Memory B cell (primary cell): ENCODE measurements at regions not wholly inside any gene's neighbourhood (a gene's known extent, or its start where the extent isn't known, plus 50 kb on each side); places are given as distances from the start of the nearest gene placed in this dataset.

ENCODE experiments used
- ATAC-seq: fragments of 150-1000 bp; cut with Tn5 transposase; 2 replicates; pipeline ENCODE4 v1.10.0; 2021; ENCODE audit warnings: low read depth, mild to moderate bottlenecking, moderate library complexity
- DNase-seq, 2 donors: peaks; one replicate each; pipeline ENCODE4 v3.0.0; 2022; ENCODE audit warnings: low spot score in 2 of 2
- H3K27ac Mint-ChIP-seq: one replicate; pipeline ENCODE4 v1.8.0; 2022; ENCODE audit warnings: mild to moderate bottlenecking, moderate library complexity, mixed read lengths
- H3K27me3 Mint-ChIP-seq: one replicate; pipeline ENCODE4 v1.8.0; 2022; ENCODE audit warnings: mixed read lengths
- H3K36me3 Mint-ChIP-seq: one replicate; pipeline ENCODE4 v1.8.0; 2022; ENCODE audit warnings: mild to moderate bottlenecking, mixed read lengths
- H3K4me1 Mint-ChIP-seq: one replicate; pipeline ENCODE4 v1.8.0; 2022; ENCODE audit warnings: mixed read lengths
- H3K4me3 Mint-ChIP-seq: one replicate; pipeline ENCODE4 v1.8.0; 2022; ENCODE audit warnings: mild to moderate bottlenecking, moderate library complexity, mixed read lengths
- H3K9me3 Mint-ChIP-seq: one replicate; pipeline ENCODE4 v1.8.0; 2022; ENCODE audit warnings: mixed read lengths

- H3K36me3 Mint-ChIP-seq: no peaks in the 10 kb centered on the region
- peaks cover 3% of the 10 kb centered on the region for H3K9me3 Mint-ChIP-seq
- DNase-seq (no peak), ATAC-seq (no peak)
- no peaks in the 10 kb centered on the region for H3K27me3 Mint-ChIP-seq
- no peak overlapping the region for H3K27ac Mint-ChIP-seq
- no peaks in the 10 kb centered on the region for H3K4me1 Mint-ChIP-seq
- H3K4me3 Mint-ChIP-seq: no peak overlapping the region
Observed at GRCh38 chr18:52175406-52175805, 164.6 kb upstream of the DCC start.

- ATAC-seq (no peak), DNase-seq (no peak)
- H3K4me1 Mint-ChIP-seq: peaks cover 4% of the 10 kb centered on the region
- no peaks in the 10 kb centered on the region for H3K27me3 Mint-ChIP-seq
- H3K9me3 Mint-ChIP-seq: peaks cover 5% of the 10 kb centered on the region
- no peak overlapping the region for H3K27ac Mint-ChIP-seq
- no peaks in the 10 kb centered on the region for H3K36me3 Mint-ChIP-seq
- no peak overlapping the region for H3K4me3 Mint-ChIP-seq
Observed at GRCh38 chr18:52183107-52183506, 156.9 kb upstream of the DCC start.

DNA sequence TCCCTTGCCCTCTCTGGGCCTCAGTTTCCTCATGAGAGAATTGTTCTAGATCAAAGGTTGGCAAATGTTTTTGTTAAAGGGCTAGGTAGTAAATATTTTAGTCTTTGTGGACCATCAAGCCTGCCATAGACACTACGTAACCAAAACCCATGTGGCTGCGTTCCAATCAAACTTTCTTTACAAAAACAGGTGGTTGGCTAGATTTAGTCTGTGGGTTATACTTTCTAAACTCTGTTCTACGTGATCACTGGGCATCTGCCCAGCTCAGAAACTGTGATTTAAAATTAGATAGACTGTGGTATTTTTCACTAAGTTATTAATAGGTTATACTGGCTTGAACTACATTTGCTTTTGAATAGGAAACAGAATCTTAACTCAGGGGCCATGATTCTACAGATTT is 149.8 kb upstream of the DCC start:
- Mint-ChIP-seq H3K36me3 (no peaks in the 10 kb centered on the region), H3K9me3 (peaks cover 2% of the 10 kb centered on the region), H3K4me1 (no peaks in the 10 kb centered on the region), H3K27me3 (no peaks in the 10 kb centered on the region), H3K4me3 (no peak overlapping the region), H3K27ac (no peak overlapping the region)
- DNase-seq (no peak), ATAC-seq (no peak)

- ATAC-seq: no peak
- Mint-ChIP-seq H3K9me3 (peaks cover 2% of the 10 kb centered on the region), H3K4me3 (no peak overlapping the region), H3K27me3 (no peaks in the 10 kb centered on the region), H3K36me3 (no peaks in the 10 kb centered on the region), H3K27ac (no peak overlapping the region), H3K4me1 (no peaks in the 10 kb centered on the region)
- DNase-seq: no peak
Observed at GRCh38 chr18:52190631-52191030, 149.4 kb upstream of the DCC start.

DNA sequence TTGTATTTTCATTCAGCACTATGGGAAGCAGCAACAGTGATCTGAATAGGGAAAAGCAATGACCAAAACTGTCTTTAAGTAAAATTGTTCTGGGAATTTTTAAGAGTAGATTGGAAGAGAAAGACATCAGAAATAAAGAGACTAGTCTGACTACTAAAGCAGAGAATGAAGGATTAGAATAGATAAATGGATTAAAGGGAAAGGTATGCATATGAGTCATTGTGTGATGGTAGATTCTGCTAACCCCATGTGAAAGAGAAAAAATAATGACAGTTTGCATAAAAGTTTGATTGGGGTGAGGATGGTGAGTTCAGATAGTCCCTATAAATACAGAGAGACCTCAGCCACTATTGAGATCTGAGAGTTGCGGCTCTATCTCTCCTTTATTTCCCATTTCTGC is 139.6 kb upstream of the DCC start:
- ATAC-seq (no peak), DNase-seq (no peak)
- Mint-ChIP-seq H3K36me3 (no peaks in the 10 kb centered on the region), H3K27ac (no peak overlapping the region), H3K4me1 (no peaks in the 10 kb centered on the region), H3K4me3 (no peak overlapping the region), H3K9me3 (peaks cover 3% of the 10 kb centered on the region), H3K27me3 (no peaks in the 10 kb centered on the region)

- H3K27ac Mint-ChIP-seq: no peak overlapping the region
- H3K27me3 Mint-ChIP-seq: no peaks in the 10 kb centered on the region
- no peaks in the 10 kb centered on the region for H3K4me1 Mint-ChIP-seq
- no peak for DNase-seq
- H3K4me3 Mint-ChIP-seq: no peak overlapping the region
- no peaks in the 10 kb centered on the region for H3K36me3 Mint-ChIP-seq
- peaks cover 3% of the 10 kb centered on the region for H3K9me3 Mint-ChIP-seq
- no peak for ATAC-seq
Observed at GRCh38 chr18:52200921-52201663, 138.9 kb upstream of the DCC start.

DNA sequence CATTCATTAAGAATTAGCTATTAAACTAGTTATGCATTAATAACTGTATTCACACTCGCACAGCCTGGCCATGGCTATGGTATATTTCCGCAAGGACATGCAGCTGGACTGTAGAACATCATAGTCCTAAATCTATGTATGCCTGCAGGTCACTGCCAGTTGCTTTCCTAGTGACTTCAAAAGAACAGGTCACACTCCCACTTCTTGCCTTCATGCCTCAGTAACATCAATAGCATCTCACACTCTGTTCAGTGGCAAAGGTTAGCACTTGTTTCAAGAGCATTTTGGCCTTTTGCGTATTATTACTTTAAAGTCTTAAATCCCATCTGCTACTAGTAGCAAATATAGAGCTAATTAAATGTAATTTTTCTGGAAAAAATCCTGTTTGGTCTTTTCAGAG is 131.4 kb upstream of the DCC start:
- Mint-ChIP-seq H3K9me3 (no peaks in the 10 kb centered on the region), H3K4me1 (no peaks in the 10 kb centered on the region), H3K27me3 (peaks cover 1% of the 10 kb centered on the region), H3K27ac (no peak overlapping the region), H3K4me3 (no peak overlapping the region), H3K36me3 (no peaks in the 10 kb centered on the region)
- DNase-seq: no peak
- no peak for ATAC-seq

DNA sequence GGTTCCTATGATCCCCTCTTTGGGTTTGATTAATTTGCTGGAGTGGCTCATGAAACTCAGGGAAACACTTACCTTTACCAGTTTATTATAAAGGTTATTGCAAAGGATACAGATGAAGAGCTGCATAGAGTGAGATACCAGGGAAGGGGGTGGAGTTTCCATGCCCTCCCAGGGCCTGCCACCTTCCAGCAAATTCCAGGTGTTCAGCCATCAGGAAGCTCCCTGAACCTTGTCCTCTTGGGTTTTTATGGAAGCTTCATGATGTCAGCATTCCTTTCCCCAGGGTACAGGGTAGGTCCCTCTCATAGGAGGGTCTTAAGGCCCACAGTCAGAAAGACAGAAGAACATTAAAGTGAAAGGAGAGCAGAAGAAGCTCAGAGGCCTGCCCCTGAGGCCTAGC is 123.9 kb upstream of the DCC start:
- H3K36me3 Mint-ChIP-seq: no peaks in the 10 kb centered on the region
- DNase-seq (no peak), ATAC-seq (no peak)
- H3K9me3 Mint-ChIP-seq: no peaks in the 10 kb centered on the region
- peaks cover 3% of the 10 kb centered on the region for H3K27me3 Mint-ChIP-seq
- peaks cover 4% of the 10 kb centered on the region for H3K4me1 Mint-ChIP-seq
- H3K27ac Mint-ChIP-seq: no peak overlapping the region
- no peak overlapping the region for H3K4me3 Mint-ChIP-seq

DNA sequence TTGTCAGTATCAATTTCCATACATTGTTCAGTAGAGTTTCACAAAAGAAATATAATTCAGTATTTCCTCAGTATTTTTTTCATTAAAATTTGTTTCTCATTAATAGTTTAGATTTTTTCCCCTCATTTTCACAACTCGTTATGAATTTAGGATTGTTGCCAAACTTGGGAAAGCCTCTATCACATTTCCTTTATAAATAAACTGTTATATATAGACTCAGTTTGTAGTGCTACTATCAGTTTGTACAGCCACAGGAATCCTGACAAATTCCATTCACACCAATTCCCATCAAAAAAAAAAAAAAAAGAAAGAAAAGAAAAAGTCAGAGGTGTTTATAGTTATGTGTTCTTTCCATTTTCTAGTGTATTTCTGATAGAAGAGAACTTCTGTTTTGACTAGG is 123.3 kb upstream of the DCC start:
- no peak overlapping the region for H3K4me3 Mint-ChIP-seq
- no peak overlapping the region for H3K27ac Mint-ChIP-seq
- H3K9me3 Mint-ChIP-seq: no peaks in the 10 kb centered on the region
- ATAC-seq (no peak), DNase-seq (no peak)
- peaks cover 2% of the 10 kb centered on the region for H3K27me3 Mint-ChIP-seq
- H3K4me1 Mint-ChIP-seq: peaks cover 4% of the 10 kb centered on the region
- no peaks in the 10 kb centered on the region for H3K36me3 Mint-ChIP-seq

- Mint-ChIP-seq H3K27ac (no peak overlapping the region), H3K36me3 (no peaks in the 10 kb centered on the region), H3K27me3 (peaks cover 2% of the 10 kb centered on the region), H3K9me3 (no peaks in the 10 kb centered on the region), H3K4me3 (no peak overlapping the region), H3K4me1 (peaks cover 4% of the 10 kb centered on the region)
- no peak for ATAC-seq
- DNase-seq: no peak
Observed at GRCh38 chr18:52219102-52219501, 120.9 kb upstream of the DCC start.

GRCh38 chr18:52220062-52220591 is 119.9 kb upstream of the DCC start:
- Mint-ChIP-seq H3K27me3 (peaks cover 2% of the 10 kb centered on the region), H3K4me3 (no peak overlapping the region), H3K27ac (no peak overlapping the region), H3K4me1 (peaks cover 4% of the 10 kb centered on the region), H3K9me3 (no peaks in the 10 kb centered on the region), H3K36me3 (no peaks in the 10 kb centered on the region)
- DNase-seq: no peak
- no peak for ATAC-seq

DNA sequence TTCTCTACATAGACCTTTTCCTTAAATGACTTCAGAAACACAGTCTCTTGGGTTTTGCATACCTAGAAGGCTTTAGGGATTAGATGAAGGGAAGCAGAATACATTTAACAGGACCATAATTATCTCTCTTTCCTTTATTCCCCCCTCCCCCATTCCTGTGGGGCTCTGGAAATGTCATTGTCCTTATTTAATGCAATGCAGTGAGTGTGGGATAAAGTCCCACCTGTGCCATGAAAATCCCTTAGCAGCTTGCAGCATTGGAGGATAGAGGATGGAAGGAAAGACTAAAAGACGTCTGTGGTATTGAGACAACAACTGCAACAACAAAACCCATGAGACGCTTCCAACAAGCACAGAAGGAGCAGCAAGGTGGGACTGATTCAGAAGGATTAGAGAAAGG is 117.8 kb upstream of the DCC start:
- H3K36me3 Mint-ChIP-seq: no peaks in the 10 kb centered on the region
- DNase-seq: no peak
- no peaks in the 10 kb centered on the region for H3K9me3 Mint-ChIP-seq
- H3K4me1 Mint-ChIP-seq: peaks cover 4% of the 10 kb centered on the region
- peaks cover 2% of the 10 kb centered on the region for H3K27me3 Mint-ChIP-seq
- no peak overlapping the region for H3K27ac Mint-ChIP-seq
- ATAC-seq: no peak
- no peak overlapping the region for H3K4me3 Mint-ChIP-seq

- H3K4me3 Mint-ChIP-seq: no peak overlapping the region
- DNase-seq: no peak
- no peak for ATAC-seq
- no peaks in the 10 kb centered on the region for H3K4me1 Mint-ChIP-seq
- no peak overlapping the region for H3K27ac Mint-ChIP-seq
- H3K36me3 Mint-ChIP-seq: no peaks in the 10 kb centered on the region
- no peaks in the 10 kb centered on the region for H3K27me3 Mint-ChIP-seq
- H3K9me3 Mint-ChIP-seq: peaks cover 2% of the 10 kb centered on the region
Observed at GRCh38 chr18:52227536-52227935, 112.5 kb upstream of the DCC start.

- DNase-seq (no peak), ATAC-seq (no peak)
- Mint-ChIP-seq H3K9me3 (peaks cover 2% of the 10 kb centered on the region), H3K27me3 (no peaks in the 10 kb centered on the region), H3K4me3 (no peak overlapping the region), H3K36me3 (no peaks in the 10 kb centered on the region), H3K27ac (no peak overlapping the region), H3K4me1 (no peaks in the 10 kb centered on the region)
Observed at GRCh38 chr18:52228166-52228565, 111.8 kb upstream of the DCC start.

- ATAC-seq (no peak), DNase-seq (no peak)
- H3K4me3 Mint-ChIP-seq: no peak overlapping the region
- H3K36me3 Mint-ChIP-seq: no peaks in the 10 kb centered on the region
- no peaks in the 10 kb centered on the region for H3K4me1 Mint-ChIP-seq
- no peak overlapping the region for H3K27ac Mint-ChIP-seq
- H3K27me3 Mint-ChIP-seq: peaks cover 1% of the 10 kb centered on the region
- H3K9me3 Mint-ChIP-seq: peaks cover 4% of the 10 kb centered on the region
Observed at GRCh38 chr18:52236131-52236530, 103.9 kb upstream of the DCC start.
